ENCODE measurements at regions not wholly inside any gene's neighbourhood (a gene's known extent, or its start where the extent isn't known, plus 50 kb on each side); places are given as distances from the start of the nearest gene placed in this dataset.

GRCh38 chr6:24991810-24992467 lies 56.2 kb upstream of the RIPOR2 start:
- Mint-ChIP-seq H3K36me3 (peaks cover 45% of the 10 kb centered on the region), H3K27me3 (ENCODE audit: low read depth) (peaks cover 2% of the 10 kb centered on the region; the same call in 1 of the 2 replicates), H3K27ac (no peak overlapping the region), H3K4me1 (peaks cover 14% of the 10 kb centered on the region), H3K4me3 (no peak overlapping the region), H3K9me3 (peaks cover 44% of the 10 kb centered on the region)
- CTCF ChIA-PET = interaction anchor here (0.5 to 3.8 kb wide), 49 partner anchors 11 to 247 kb away, joined by 3 to 98 read pairs (median 5); partner anchors contain the start of gene RIPOR2
- POLR2A ChIA-PET = interaction anchor here (0.5 to 1.1 kb wide), 3 partner anchors 55 to 291 kb away, joined by 3 to 4 read pairs (median 3); no protein-coding TSS in a partner anchor
- ATAC-seq = peak; percentile 88
- DNase-seq (ENCODE audit: low spot score) = peak; percentile 61
- TF ChIP-seq ATF3 (CRISPR knock-in tag; conservative IDR thresholded peaks at IDR 0.05) (no peak), CTCF (IDR thresholded peaks at IDR 0.05) (peak; percentile 83)

GRCh38 chr6:24994812-24995211 lies 59.1 kb upstream of the RIPOR2 start:
- Mint-ChIP-seq H3K4me3 (no peak overlapping the region), H3K36me3 (peaks cover 29% of the 10 kb centered on the region), H3K27me3 (ENCODE audit: low read depth) (no peaks in the 10 kb centered on the region; the same call in 1 of the 2 replicates), H3K9me3 (peaks cover 29% of the 10 kb centered on the region), H3K4me1 (peaks cover 40% of the 10 kb centered on the region), H3K27ac (no peak overlapping the region)
- TF ChIP-seq STAT6 (CRISPR knock-in tag; conservative IDR thresholded peaks at IDR 0.05; ENCODE audit: low read depth) (no peak), ZNF263 (CRISPR knock-in tag; IDR thresholded peaks at IDR 0.05; ENCODE audit: low read depth) (no peak)
- ChIA-PET CTCF (interaction anchor here (0.7 to 2.1 kb wide), 6 partner anchors 23 to 139 kb away, joined by 3 to 9 read pairs (median 4); partner anchors contain the start of gene RIPOR2), POLR2A (no interaction called here)
- DNase-seq (ENCODE audit: low spot score) = no peak
- no peak for ATAC-seq

- Mint-ChIP-seq H3K27me3 (ENCODE audit: low read depth) (no peaks in the 10 kb centered on the region; the same call in 1 of the 2 replicates), H3K9me3 (peaks cover 33% of the 10 kb centered on the region), H3K4me1 (peaks cover 44% of the 10 kb centered on the region), H3K4me3 (no peak overlapping the region), H3K27ac (no peak overlapping the region), H3K36me3 (peaks cover 31% of the 10 kb centered on the region)
- DNase-seq (ENCODE audit: low spot score) (no peak), ATAC-seq (no peak)
- POLR2A ChIA-PET = no interaction called here
- no peak for TF ChIP-seq FOXP1 (CRISPR knock-in tag; IDR thresholded peaks at IDR 0.05; ENCODE audit: borderline replicate concordance)
- no peak for TF ChIP-seq CTCF (IDR thresholded peaks at IDR 0.05)
- TF ChIP-seq MLX (CRISPR knock-in tag; IDR thresholded peaks at IDR 0.05) = no peak
- no peak for TF ChIP-seq STAT6 (CRISPR knock-in tag; conservative IDR thresholded peaks at IDR 0.05; ENCODE audit: low read depth)
- CTCF ChIA-PET = interaction anchor here (0.7 to 2.1 kb wide), 5 partner anchors 59 to 139 kb away, joined by 3 to 9 read pairs (median 4); partner anchors contain the start of gene RIPOR2
These were observed 59.5 kb upstream of the RIPOR2 start for GRCh38 chr6:24995270-24995669.

Data from WTC11 (cell line).